ENCODE measurements at regions not wholly inside any gene's neighbourhood (a gene's known extent, or its start where the extent isn't known, plus 50 kb on each side); places are given as distances from the start of the nearest gene placed in this dataset.
A peak's percentile ranks its signal among the peaks of the same experiment; 100 is the strongest.

- TF ChIP-seq, protein P1, sequence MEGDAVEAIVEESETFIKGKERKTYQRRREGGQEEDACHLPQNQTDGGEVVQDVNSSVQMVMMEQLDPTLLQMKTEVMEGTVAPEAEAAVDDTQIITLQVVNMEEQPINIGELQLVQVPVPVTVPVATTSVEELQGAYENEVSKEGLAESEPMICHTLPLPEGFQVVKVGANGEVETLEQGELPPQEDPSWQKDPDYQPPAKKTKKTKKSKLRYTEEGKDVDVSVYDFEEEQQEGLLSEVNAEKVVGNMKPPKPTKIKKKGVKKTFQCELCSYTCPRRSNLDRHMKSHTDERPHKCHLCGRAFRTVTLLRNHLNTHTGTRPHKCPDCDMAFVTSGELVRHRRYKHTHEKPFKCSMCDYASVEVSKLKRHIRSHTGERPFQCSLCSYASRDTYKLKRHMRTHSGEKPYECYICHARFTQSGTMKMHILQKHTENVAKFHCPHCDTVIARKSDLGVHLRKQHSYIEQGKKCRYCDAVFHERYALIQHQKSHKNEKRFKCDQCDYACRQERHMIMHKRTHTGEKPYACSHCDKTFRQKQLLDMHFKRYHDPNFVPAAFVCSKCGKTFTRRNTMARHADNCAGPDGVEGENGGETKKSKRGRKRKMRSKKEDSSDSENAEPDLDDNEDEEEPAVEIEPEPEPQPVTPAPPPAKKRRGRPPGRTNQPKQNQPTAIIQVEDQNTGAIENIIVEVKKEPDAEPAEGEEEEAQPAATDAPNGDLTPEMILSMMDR (conservative IDR thresholded peaks at IDR 0.05 in 1 of 2, IDR thresholded peaks at IDR 0.05 in 1 of 2; ENCODE audit: low read depth in 1 of 2, low read length in 2 of 2) = no peak
- no peak for TF ChIP-seq EZH2 (IDR thresholded peaks at IDR 0.05; ENCODE audit: low read length, missing control alignments)
- no peak overlapping the region for H2AFZ ChIP-seq (ENCODE audit: low read length)
- H3K36me3 ChIP-seq (ENCODE audit: control insufficient read depth, insufficient read depth, low read length) = no peaks in the 10 kb centered on the region
- no peaks in the 10 kb centered on the region for H3K27me3 ChIP-seq (ENCODE audit: control insufficient read depth, insufficient read depth, low read length)
- no peaks in the 10 kb centered on the region for H3K4me1 ChIP-seq (ENCODE audit: control insufficient read depth, extremely low read depth, insufficient read depth, low read length)
- H3K9me3 ChIP-seq (ENCODE audit: control insufficient read depth, insufficient read depth, low read depth, low read length) = no peaks in the 10 kb centered on the region
- no peak overlapping the region for H3K4me3 ChIP-seq (replicated peaks in 1 of 4; ENCODE audit: control extremely low read depth in 1 of 4, insufficient read depth in 1 of 4, low read depth in 3 of 4, low read length in 4 of 4)
- no peaks in the 10 kb centered on the region for H4K20me1 ChIP-seq (ENCODE audit: control insufficient read depth, extremely low read depth, insufficient read depth, low read length)
- H3K4me2 ChIP-seq (ENCODE audit: extremely low read depth, insufficient read depth, low read length) = no peak overlapping the region
- H3K9ac ChIP-seq (ENCODE audit: insufficient read depth, low read length) = no peak overlapping the region
- H3K79me2 ChIP-seq (ENCODE audit: control insufficient read depth, insufficient read depth, low read length) = no peaks in the 10 kb centered on the region
- DNase-seq (ENCODE audit: low read depth in 2 of 2) = no peak
- no peak overlapping the region for H3K27ac ChIP-seq (ENCODE audit: insufficient read depth, low read length)
Measured at GRCh38 chr18:73829146-73829545, 318.5 kb downstream of the FBXO15 start.

DNA sequence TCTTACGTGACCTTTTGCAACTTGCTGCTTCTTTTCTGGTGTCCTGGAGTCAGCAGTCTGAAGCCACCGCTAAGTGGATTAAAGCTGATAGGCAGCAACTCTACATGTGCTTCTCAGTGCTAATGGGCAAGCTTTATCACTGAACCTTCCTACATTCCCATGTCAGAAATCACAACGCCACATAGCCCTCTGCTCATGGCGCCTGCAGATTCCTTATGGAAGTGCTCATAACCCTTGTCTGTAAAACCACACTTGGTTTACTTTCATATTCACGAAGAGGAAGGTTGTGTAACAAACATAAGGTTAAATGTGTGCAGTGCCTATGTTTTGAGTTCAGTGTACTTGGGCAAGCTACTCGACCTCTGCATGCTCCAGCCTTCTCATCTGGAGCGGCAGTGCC is 319.8 kb downstream of the FBXO15 start:
- TF ChIP-seq, protein P1 (conservative IDR thresholded peaks at IDR 0.05 in 1 of 2, IDR thresholded peaks at IDR 0.05 in 1 of 2; ENCODE audit: low read depth in 1 of 2, low read length in 2 of 2) = no peak
- no peak for TF ChIP-seq EZH2 (IDR thresholded peaks at IDR 0.05; ENCODE audit: low read length, missing control alignments)
- Histone ChIP-seq H3K4me3 (replicated peaks in 1 of 4; ENCODE audit: control extremely low read depth in 1 of 4, insufficient read depth in 1 of 4, low read depth in 3 of 4, low read length in 4 of 4) (no peak overlapping the region), H3K9ac (ENCODE audit: insufficient read depth, low read length) (no peak overlapping the region), H4K20me1 (ENCODE audit: control insufficient read depth, extremely low read depth, insufficient read depth, low read length) (no peaks in the 10 kb centered on the region), H2AFZ (ENCODE audit: low read length) (no peak overlapping the region), H3K27ac (ENCODE audit: insufficient read depth, low read length) (no peak overlapping the region), H3K9me3 (ENCODE audit: control insufficient read depth, insufficient read depth, low read depth, low read length) (no peaks in the 10 kb centered on the region), H3K79me2 (ENCODE audit: control insufficient read depth, insufficient read depth, low read length) (no peaks in the 10 kb centered on the region), H3K36me3 (ENCODE audit: control insufficient read depth, insufficient read depth, low read length) (no peaks in the 10 kb centered on the region), H3K4me1 (ENCODE audit: control insufficient read depth, extremely low read depth, insufficient read depth, low read length) (no peaks in the 10 kb centered on the region), H3K27me3 (ENCODE audit: control insufficient read depth, insufficient read depth, low read length) (no peaks in the 10 kb centered on the region), H3K4me2 (ENCODE audit: extremely low read depth, insufficient read depth, low read length) (no peak overlapping the region)
- peak in 1 of 2 donors; percentile 18 for DNase-seq (ENCODE audit: low read depth in 2 of 2)

GRCh38 chr18:73826098-73826497 is 321.5 kb downstream of the FBXO15 start:
- Histone ChIP-seq H3K9me3 (ENCODE audit: control insufficient read depth, insufficient read depth, low read depth, low read length) (no peaks in the 10 kb centered on the region), H3K27me3 (ENCODE audit: control insufficient read depth, insufficient read depth, low read length) (no peaks in the 10 kb centered on the region), H3K79me2 (ENCODE audit: control insufficient read depth, insufficient read depth, low read length) (no peaks in the 10 kb centered on the region), H3K4me1 (ENCODE audit: control insufficient read depth, extremely low read depth, insufficient read depth, low read length) (no peaks in the 10 kb centered on the region), H4K20me1 (ENCODE audit: control insufficient read depth, extremely low read depth, insufficient read depth, low read length) (no peaks in the 10 kb centered on the region), H3K4me2 (ENCODE audit: extremely low read depth, insufficient read depth, low read length) (no peak overlapping the region), H3K36me3 (ENCODE audit: control insufficient read depth, insufficient read depth, low read length) (no peaks in the 10 kb centered on the region), H3K9ac (ENCODE audit: insufficient read depth, low read length) (no peak overlapping the region), H2AFZ (ENCODE audit: low read length) (no peak overlapping the region), H3K27ac (ENCODE audit: insufficient read depth, low read length) (no peak overlapping the region), H3K4me3 (replicated peaks in 1 of 4; ENCODE audit: control extremely low read depth in 1 of 4, insufficient read depth in 1 of 4, low read depth in 3 of 4, low read length in 4 of 4) (no peak overlapping the region)
- no peak for TF ChIP-seq EZH2 (IDR thresholded peaks at IDR 0.05; ENCODE audit: low read length, missing control alignments)
- TF ChIP-seq, protein P1 (conservative IDR thresholded peaks at IDR 0.05 in 1 of 2, IDR thresholded peaks at IDR 0.05 in 1 of 2; ENCODE audit: low read depth in 1 of 2, low read length in 2 of 2) = no peak
- peak in 1 of 2 donors; percentile 37 for DNase-seq (ENCODE audit: low read depth in 2 of 2)

All from fibroblast of lung (primary cell).